HG02759 (cell line): ENCODE measurements at regions not wholly inside any gene's neighbourhood (a gene's known extent, or its start where the extent isn't known, plus 50 kb on each side); places are given as distances from the start of the nearest gene placed in this dataset.

Experiments
- ATAC-seq: cut with Tn5 transposase; IDR thresholded peaks from one replicate; pipeline ENCODE4 v1.9.1; 2021; ENCODE audit warnings: mild to moderate bottlenecking, moderate library complexity; ENCODE audit not compliant: unreplicated experiment

DNA sequence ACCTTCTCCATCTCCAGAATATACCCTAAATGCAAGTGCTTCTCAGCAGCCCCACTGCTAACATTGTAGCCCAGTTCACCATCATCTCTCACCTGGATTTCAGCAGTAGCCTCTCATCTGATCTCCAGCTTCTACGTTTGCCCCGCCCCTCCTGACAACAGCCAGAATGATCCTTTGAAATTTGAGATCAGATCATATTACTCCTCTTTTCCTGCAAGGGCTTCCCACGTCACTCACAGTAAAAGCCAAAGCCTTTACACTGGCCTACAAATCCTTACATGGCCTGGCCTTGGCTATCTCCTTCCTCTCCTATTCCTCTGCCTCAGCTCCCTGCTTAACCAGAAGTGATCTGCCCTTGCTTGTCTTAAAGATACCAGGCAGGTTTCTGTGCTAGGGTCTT, 94.3 kb upstream of the NBEA start:
- no peak for ATAC-seq

DNA sequence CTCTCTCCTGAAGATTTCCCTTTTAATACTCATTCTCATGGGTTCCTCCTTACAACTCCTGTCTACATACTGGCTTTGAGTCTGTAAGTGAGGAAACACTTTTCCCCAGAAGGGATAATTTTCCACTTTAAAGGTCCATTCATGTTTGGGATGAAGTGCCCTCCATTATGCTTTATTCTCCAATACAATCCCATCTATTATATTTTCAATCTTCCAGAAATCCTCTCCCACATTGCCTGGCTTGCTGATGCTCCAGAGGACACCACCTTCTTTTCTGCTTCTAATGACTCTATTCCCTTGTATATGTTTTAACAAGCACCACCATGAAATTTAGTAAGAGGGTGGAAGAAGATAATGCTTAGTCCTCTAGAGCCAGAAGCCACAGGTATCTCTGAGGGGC, 92.7 kb upstream of the NBEA start:
- ATAC-seq: no peak

DNA sequence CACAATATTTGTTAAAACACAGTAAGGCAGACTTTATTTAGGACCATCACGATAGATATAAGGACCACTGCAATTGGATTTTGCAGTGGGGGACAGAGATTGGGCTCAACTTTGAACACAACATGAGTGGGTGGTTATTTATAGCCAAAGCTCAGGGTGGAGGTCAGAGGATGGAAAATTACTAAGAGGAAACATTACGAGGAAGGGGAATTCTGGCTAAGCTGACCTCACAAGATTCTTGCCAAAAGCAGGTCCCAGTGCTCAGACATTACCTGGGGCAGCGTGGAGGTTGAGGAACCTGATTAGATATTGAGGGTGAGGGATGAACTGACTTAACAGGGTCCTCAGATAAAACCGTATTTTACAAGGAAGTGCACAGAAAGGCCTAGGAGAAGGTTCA, 88.9 kb upstream of the NBEA start:
- no peak for ATAC-seq

DNA sequence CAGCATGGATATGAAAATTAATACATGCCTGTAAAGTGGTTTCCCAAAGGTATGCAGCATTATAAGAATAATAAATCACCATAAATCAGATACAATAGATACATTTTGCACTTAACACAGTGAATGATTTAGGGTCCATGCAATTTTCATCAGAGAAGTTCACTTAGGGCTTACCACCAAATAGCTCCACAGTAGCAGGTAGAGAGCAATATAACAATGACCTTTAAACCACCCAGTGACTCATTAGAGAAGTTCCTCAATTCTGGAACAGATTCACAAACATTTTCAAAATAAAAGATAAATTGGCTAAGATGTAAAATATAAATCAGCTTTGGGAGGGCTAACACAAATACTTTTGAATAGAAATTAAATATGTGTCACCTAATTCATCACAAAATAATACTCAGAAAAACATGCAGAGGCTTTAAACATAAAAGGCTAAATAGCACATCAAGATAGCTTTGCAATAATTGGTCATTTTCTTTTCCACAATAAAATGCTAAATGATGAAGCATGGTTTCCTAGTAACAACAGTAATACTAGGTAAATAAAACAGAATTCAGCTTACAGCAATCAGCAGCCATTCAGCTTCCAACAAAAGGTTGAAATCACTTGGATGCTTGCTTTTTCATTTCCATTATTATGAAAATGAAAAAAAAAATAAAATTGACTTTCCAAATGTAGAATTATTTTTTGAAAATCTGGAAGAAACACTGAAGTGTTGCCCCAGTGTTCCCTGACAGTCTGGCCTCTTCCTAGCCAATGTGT, 84.3 kb upstream of the NBEA start:
- no peak for ATAC-seq

DNA sequence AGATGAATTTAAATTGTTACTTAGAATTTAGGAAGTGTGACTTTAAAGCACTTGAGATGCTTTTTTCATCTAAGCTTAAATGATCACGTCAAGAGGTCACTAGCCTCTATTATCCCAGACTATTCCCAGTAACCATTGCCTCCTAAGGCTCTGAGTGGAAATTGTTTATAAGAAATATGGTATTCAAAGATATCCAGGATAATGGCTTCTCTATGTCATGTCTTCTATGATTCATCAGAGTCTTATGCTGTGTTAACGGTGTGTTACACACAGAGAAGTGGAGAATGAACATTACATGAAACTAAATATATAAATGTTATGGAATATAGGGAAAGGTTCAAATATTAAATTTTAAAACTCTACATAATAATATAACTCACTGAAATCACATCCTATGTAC, 79.8 kb upstream of the NBEA start:
- ATAC-seq: no peak

DNA sequence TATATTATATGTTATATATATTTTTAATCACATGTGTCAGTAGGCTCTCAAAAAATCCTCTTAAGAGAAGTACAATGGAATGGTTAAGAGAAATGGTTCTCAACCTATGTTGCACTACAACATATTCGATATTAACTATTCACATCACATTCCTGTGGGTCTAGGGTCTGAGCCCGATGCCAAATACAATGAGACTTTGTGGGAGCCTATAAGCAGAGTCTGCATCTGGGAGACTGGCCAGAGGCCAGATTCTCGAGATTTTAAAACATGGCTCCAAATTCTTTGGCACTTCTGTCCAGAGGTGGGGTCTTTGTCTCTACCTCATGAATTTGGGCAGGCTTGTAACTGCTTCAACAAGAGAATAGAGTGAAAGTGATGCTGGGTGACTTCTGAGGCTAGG, 79.4 kb upstream of the NBEA start:
- ATAC-seq: no peak

DNA sequence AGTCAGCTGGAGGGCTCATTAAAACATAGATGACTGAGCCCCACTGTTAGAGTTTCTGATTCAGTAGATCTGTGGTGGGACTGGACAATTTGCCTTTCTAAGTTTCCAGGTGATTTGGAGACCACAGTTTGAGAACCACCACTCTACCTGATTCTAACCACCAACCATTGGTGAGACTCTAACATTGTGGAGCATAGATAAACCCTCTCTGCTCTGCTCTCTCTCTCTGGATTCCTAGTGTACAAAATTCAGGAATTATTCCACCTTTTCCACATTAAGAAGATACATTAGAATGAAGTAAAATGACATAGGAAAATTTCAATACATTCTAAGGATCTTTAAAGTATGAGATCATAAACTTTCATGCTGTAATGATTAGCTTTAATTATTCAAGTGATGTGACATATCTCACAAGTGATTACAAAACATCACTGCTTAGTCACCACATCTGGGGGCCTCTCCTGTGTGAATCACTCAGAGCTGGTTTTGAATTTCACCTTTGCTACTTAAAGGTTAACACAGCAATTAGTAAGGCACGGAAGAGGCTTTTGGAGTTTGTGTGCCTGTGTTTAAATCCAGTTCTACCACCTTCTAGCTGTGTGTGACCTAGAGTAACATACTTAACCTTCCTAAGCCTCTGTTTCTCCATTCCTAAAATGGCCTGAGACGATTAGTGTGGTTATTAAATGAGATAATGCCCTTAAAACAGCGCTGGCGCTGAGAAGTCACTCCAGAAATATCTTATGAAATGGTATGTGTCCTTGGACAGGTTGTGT, 78.5 kb upstream of the NBEA start:
- no peak for ATAC-seq

DNA sequence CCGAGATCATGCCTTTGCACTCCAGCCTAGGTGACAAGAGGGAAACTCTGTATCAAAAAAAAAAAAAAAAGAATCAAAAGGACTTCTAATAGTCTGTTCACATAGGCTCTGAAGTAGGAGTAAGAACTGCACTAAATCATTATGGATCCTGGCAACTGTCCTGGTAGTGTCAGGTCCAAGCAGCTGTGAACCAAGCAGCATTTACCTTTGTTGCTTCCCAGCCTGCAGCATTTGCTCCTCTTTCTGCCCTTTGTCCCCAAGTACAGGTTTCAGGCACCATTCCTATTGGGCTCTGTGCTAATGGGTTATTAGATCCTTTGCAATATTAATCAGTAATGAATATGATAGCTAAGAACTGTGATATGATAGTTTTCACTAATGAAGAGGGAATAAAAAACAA, 77.4 kb upstream of the NBEA start:
- no peak for ATAC-seq

DNA sequence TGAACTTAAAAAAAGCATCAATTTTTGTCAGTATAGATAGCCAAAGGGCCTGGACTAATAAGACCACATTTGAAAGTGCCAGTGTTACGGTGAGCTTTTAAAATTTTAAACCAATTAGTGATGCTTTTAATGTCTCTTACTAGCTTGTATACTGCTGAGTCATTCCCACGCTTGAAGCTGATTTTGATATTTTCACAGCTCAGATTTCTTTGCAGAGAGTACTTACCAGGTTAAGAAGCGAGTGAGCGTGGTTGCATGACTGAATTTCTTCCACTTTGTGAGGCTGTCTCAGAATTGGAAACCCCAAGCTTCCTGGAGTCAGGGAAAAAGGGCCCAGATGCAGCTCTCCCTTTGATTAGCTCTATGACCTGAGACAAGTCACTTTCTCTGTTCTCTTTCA, 74.5 kb upstream of the NBEA start:
- ATAC-seq: no peak

DNA sequence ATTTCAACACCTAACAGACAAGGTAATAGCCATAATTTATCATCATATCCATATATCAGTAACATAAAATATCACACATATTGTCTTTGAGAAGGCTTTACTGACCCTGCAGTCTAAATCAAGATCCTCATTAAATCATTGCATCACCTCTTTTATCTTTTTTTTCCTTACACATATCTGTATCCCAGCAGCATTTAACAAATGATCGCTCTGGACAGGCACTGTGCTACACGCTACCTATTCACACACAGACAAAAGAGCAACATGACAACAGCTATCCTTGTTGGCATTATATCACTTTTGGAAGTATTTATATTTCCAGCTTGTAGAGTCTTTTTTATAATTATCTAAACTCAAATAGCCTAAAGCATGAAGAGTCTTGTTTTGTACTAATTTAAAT, 73.3 kb upstream of the NBEA start:
- no peak for ATAC-seq

DNA sequence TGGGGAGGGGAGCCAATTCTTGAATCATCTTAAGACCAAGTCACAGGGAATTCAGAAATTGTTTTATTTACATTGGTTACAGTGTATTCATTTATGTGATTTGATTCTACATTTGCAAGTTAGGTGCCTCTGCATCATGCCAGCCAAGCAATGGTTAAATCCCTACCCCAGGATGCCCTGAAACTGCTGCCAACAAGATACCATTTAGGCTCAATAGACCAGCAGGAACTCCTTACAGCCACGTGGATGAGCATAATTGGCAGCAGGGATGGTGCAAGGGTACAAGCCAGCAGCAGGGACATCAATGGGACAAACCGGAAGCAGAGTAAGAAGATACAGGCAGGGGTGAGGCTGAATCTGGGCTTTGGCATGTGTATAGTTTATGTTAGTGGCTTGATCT, 72.4 kb upstream of the NBEA start:
- no peak for ATAC-seq

DNA sequence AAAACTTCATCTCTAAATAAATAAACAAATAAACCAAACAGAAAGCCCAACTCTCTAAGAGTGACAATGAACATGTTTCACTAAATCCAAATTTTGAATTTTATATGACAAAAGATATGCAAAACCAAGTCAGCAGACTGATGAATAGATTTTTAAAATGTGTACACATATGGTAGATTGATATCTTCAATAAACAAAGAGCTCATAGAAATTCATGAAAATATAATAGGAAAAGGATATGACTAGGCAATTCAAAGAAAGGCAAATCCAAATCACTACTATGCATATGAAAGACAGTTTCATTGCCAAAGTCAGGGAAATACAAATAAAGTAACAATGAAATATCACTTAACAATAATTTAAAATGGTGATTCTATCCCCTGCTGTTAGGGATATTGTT, 63.7 kb upstream of the NBEA start:
- ATAC-seq: no peak

DNA sequence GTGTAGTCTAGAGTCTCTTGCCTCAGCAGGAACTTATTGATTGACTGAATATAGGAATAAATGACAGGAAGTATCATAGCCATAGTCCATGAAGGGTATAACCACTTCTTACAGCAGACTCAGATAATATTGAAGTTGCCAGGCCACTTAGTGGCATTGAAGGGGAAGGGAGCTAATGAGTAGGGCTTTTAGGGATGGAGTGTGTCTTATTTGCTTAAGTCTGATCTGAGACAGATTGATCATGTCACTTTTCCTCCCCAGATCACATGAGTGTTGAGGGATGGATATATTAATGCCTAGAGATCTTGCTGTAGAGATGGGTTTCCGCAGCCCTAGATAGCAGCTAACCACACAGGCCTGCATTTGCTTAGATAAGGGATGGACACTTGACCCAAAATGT, 62.2 kb upstream of the NBEA start:
- no peak for ATAC-seq

DNA sequence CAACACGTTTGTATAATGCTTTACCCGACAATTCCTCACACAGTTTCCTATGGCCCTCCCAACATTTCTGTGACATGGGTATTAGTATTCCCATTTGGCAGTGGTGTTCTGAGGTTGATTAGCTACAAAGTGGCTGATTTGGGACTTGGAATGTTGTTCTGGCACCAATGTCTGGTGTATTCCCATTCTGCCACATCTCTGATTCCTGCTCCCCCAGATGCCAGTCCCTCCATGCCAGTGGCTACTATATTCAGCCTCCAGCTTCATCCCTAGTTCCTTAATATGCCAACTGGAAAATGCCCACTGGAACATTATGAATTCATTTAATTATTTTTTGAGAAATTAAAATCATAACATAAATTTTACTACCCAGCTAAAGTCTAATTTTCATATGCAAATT, 60.6 kb upstream of the NBEA start:
- ATAC-seq: no peak

DNA sequence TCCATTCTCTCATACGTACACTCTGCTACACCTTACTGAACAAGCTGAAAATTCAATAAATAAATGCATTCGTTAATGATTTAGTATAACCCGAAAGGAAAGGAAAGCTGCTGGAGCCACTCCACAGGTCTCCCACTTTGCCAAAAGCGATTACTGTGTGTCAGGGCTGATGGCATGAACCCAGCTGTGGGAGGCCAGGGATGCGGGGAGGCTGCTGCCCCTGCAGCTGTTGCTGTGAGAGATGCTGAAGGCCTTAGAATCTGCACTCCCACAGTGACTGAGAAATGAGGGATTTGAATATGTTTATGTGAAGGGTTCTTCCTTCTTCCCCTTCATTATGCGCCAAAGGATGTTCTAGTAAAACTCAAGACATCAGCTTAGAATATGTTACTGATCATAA, 58.7 kb upstream of the NBEA start:
- ATAC-seq: no peak

DNA sequence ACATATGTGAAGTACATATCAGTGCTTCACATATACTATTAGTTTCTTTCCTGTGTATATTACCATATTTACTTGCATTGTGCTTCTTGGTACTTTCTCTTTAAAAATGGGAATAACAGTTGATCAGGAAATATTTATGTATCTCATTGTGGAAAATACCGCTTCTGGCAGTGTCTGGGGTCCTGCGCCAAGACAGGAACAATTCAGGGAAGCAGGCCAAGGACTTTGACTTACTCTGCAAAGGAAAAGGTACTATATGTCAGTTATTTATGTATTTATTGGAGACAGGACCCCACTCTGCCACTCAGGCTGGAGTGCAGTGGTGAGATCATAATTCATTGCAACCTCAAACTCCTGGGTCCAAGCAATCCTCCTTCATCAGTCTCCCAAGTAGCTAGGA, 57.7 kb upstream of the NBEA start:
- no peak for ATAC-seq

DNA sequence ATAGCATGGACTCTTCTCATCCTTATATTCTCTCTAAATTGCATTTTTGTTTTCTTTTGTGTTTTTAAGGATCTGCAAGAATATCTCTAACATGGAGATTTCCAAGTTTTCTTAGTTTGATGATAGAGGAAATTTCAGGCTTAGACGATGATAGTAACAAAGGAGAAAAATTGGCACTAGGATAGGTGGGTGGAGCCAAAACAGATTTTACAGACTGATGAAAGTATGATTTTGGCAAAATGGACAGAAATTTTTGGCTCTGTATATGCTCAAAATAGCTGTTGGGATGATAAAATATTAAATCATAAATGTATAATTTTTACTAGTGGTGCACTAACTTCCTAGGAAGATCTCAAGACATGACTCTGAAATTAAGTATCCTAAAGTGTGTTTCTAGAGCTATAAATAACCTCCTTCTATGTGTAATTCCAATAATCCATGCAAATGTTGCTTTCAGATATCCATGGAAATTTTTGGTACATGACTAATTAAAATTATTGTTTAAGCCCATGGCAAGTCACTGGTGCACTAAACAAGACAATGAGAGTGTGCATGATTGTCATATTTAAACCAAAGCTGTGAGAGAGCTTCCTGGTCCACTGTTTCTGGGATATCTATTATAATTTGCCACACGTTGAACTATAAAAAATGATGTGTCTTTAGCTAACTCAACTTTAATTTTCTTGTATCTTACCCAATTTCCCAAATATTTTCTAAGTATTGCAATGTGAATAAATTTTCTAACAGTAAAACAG, 55.8 kb upstream of the NBEA start:
- ATAC-seq: no peak

DNA sequence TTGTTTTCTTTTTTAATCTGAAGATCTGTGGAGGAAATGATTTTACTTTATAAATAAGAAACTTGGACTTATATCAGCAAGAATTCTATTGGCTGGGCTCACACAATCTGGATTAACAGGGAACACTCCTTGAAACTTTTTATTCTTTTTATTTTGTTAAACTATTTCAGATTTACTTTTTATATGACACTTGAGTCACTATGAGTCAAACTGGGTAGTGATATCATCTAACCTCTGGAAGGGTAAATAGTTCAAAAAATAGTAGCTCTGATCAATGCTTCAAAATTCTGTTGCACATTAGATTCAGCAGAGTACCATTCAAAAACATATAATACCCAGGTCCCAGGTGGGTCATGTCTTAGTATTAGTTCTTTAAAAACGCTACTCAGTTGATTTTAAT, 55.1 kb upstream of the NBEA start:
- ATAC-seq: no peak
